Activated CD8-positive, alpha-beta memory T cell treated with anti-CD3 and anti-CD28 coated beads, Interleukin-2, amount 10 ng/mL, durations not matched to agents 7 days and 5 days (primary cell): ENCODE measurements at regions not wholly inside any gene's neighbourhood (a gene's known extent, or its start where the extent isn't known, plus 50 kb on each side); places are given as distances from the start of the nearest gene placed in this dataset.
"Not testable (repeated sequence)": the region's sequence is repeated elsewhere in the genome, so short reads cannot be mapped to it uniquely, and the experiment has no call there.

ENCODE experiments used
- ATAC-seq: fragments of 150-1000 bp; cut with Tn5 transposase; one replicate; pipeline ENCODE4 v1.10.0; 2021; ENCODE audit warnings: moderate library complexity
- CTCF ChIA-PET: fragments of 350-600 bp; sonication (Branson Sonifier 250); formaldehyde crosslinking; loops from one replicate; lab custom pipeline; 2021; ENCODE audit warnings: antibody characterized with exemption; lab: Charles Lee
- DNase-seq: peaks from one replicate; pipeline ENCODE4 v3.0.0-alpha.2; 2020
- H3K27ac Mint-ChIP-seq: one replicate; pipeline ENCODE4 v1.8.0; 2021; ENCODE audit warnings: mild to moderate bottlenecking, mixed read lengths
- H3K27me3 Mint-ChIP-seq: one replicate; pipeline ENCODE4 v1.8.0; 2021; ENCODE audit warnings: mixed read lengths
- H3K36me3 Mint-ChIP-seq: one replicate; pipeline ENCODE4 v1.8.0; 2021; ENCODE audit warnings: mild to moderate bottlenecking, mixed read lengths
- H3K4me1 Mint-ChIP-seq: one replicate; pipeline ENCODE4 v1.8.0; 2021; ENCODE audit warnings: mixed read lengths
- H3K4me3 Mint-ChIP-seq: one replicate; pipeline ENCODE4 v1.8.0; 2021; ENCODE audit warnings: mild to moderate bottlenecking, moderate library complexity, mixed read lengths
- H3K9me3 Mint-ChIP-seq: one replicate; pipeline ENCODE4 v1.8.0; 2022; ENCODE audit warnings: low read depth, mixed read lengths

- DNase-seq (no peak), ATAC-seq (no peak)
- peaks cover 3% of the 10 kb centered on the region for H3K9me3 Mint-ChIP-seq
- H3K4me1 Mint-ChIP-seq = no peaks in the 10 kb centered on the region
- H3K27me3 Mint-ChIP-seq = no peaks in the 10 kb centered on the region
- no peak overlapping the region for H3K27ac Mint-ChIP-seq
- H3K36me3 Mint-ChIP-seq = no peaks in the 10 kb centered on the region
- H3K4me3 Mint-ChIP-seq = no peak overlapping the region
- CTCF ChIA-PET = no interaction called here
Measured at GRCh38 chr11:101277036-101277435, 147.4 kb upstream of the PGR start.

- no peak overlapping the region for H3K4me3 Mint-ChIP-seq
- H3K27me3 Mint-ChIP-seq = no peaks in the 10 kb centered on the region
- no peaks in the 10 kb centered on the region for H3K4me1 Mint-ChIP-seq
- no peak for DNase-seq
- H3K9me3 Mint-ChIP-seq = peaks cover 8% of the 10 kb centered on the region
- CTCF ChIA-PET = no interaction called here
- no peaks in the 10 kb centered on the region for H3K36me3 Mint-ChIP-seq
- H3K27ac Mint-ChIP-seq = no peak overlapping the region
- ATAC-seq = no peak
Measured at GRCh38 chr11:101269990-101270660, 140.5 kb upstream of the PGR start.

- no peaks in the 10 kb centered on the region for H3K4me1 Mint-ChIP-seq
- no peaks in the 10 kb centered on the region for H3K27me3 Mint-ChIP-seq
- H3K36me3 Mint-ChIP-seq = no peaks in the 10 kb centered on the region
- no peak overlapping the region for H3K4me3 Mint-ChIP-seq
- H3K9me3 Mint-ChIP-seq = peaks cover 9% of the 10 kb centered on the region
- ATAC-seq (no peak), DNase-seq (no peak)
- H3K27ac Mint-ChIP-seq = no peak overlapping the region
- CTCF ChIA-PET = no interaction called here
Measured at GRCh38 chr11:101269390-101269789, 139.8 kb upstream of the PGR start.

DNA sequence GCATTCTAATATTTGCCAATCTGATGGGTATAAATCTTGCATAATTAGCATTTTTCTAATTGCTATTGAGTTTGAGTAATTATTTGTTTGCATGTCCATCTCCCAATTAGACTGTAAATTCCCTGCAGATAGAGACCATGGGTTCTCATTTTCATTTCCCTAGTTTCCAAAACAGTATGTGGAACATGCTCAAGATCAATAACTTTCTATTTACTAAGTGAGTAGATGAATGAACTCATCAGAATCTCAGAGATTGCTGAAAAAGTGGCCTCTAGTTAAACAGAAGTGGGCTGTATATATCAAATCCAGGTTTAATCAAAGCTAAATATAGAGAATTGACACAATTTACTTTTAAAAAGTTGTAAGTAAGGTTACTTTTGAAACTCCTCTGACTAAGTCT is 138.0 kb upstream of the PGR start:
- H3K27ac Mint-ChIP-seq = no peak overlapping the region
- no peaks in the 10 kb centered on the region for H3K27me3 Mint-ChIP-seq
- CTCF ChIA-PET = no interaction called here
- H3K36me3 Mint-ChIP-seq = no peaks in the 10 kb centered on the region
- ATAC-seq (no peak), DNase-seq (no peak)
- no peak overlapping the region for H3K4me3 Mint-ChIP-seq
- no peaks in the 10 kb centered on the region for H3K4me1 Mint-ChIP-seq
- H3K9me3 Mint-ChIP-seq = peaks cover 9% of the 10 kb centered on the region

DNA sequence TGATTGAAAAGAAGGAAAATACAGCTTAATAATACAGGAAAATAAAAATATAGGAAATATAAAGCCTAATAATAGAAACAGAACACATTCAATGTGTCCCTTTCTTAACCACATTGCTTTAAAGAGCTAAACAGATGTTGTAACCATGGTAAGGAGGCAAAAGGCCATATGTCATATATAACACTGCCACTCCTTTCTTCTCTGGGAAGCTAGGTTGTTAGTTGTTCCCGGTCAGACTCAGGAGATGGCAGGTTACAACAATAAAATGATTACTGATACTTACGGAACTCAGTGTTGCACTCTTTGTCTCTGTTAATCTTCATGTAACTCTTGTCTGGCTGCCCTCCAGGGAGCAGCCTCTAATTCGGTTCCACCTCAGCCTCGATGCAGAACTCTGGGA is 134.7 kb upstream of the PGR start:
- Mint-ChIP-seq H3K27ac (no peak overlapping the region), H3K4me1 (no peaks in the 10 kb centered on the region), H3K9me3 (peaks cover 7% of the 10 kb centered on the region), H3K27me3 (no peaks in the 10 kb centered on the region), H3K36me3 (no peaks in the 10 kb centered on the region), H3K4me3 (no peak overlapping the region)
- no peak for DNase-seq
- ATAC-seq = no peak
- CTCF ChIA-PET = no interaction called here

DNA sequence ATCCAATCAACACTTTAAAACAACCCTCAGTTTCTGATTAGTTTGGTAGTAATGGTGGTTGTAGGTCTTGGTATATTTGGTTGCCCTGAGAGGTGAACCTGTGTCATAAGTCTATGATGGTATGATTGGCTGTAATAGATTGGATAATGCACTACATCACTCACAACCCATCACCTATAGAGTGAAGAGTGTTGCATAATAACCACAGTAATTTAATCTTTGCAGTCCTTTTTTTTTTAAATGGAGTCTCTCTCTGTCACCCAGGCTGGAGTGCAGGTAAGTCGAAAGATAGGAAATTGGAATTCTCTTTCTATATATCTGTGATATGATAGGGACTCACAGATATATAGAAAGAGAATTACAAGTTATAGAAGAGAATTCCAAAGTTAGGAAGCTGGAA is 133.4 kb upstream of the PGR start:
- CTCF ChIA-PET = no interaction called here
- Mint-ChIP-seq H3K9me3 (peaks cover 5% of the 10 kb centered on the region), H3K36me3 (no peaks in the 10 kb centered on the region), H3K4me3 (no peak overlapping the region), H3K4me1 (no peaks in the 10 kb centered on the region), H3K27ac (no peak overlapping the region), H3K27me3 (no peaks in the 10 kb centered on the region)
- DNase-seq (no peak), ATAC-seq (no peak)

DNA sequence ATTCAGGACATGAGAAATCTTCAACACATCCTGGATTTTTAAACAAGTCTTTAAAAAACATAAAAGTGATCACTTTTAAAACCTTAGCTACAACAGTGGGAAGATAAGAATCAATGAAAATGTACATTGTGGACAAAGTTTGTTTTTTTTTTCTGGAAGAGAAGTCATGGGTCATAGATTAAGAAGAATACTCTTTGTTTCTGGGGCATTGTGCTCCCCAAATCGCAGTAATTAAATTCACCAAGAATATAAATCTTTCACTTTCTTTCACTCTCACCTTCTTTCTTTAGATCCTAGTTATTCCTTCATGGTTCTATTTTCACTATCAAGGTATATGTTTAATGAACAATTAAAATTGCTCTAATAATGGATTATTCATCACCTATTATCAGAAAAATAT is 132.6 kb upstream of the PGR start:
- CTCF ChIA-PET = no interaction called here
- Mint-ChIP-seq H3K4me1 (no peaks in the 10 kb centered on the region), H3K36me3 (no peaks in the 10 kb centered on the region)

GRCh38 chr11:101255036-101255435 is 125.4 kb upstream of the PGR start:
- CTCF ChIA-PET = no interaction called here
- Mint-ChIP-seq H3K27me3 (no peaks in the 10 kb centered on the region), H3K36me3 (no peaks in the 10 kb centered on the region), H3K4me3 (no peak overlapping the region), H3K4me1 (no peaks in the 10 kb centered on the region), H3K27ac (no peak overlapping the region), H3K9me3 (no peaks in the 10 kb centered on the region)
- DNase-seq (no peak), ATAC-seq (no peak)

More for the DNA sequence above, 132.6 kb upstream of the PGR start:
- Mint-ChIP-seq H3K9me3 (peaks cover 5% of the 10 kb centered on the region), H3K27ac (no peak overlapping the region), H3K27me3 (no peaks in the 10 kb centered on the region), H3K4me3 (no peak overlapping the region)
- ATAC-seq = no peak
- DNase-seq = no peak

GRCh38 chr11:101254037-101254436 is 124.4 kb upstream of the PGR start:
- ATAC-seq (no peak), DNase-seq (no peak)
- Mint-ChIP-seq H3K4me3 (no peak overlapping the region), H3K9me3 (no peaks in the 10 kb centered on the region), H3K36me3 (no peaks in the 10 kb centered on the region), H3K4me1 (no peaks in the 10 kb centered on the region), H3K27ac (no peak overlapping the region), H3K27me3 (no peaks in the 10 kb centered on the region)
- CTCF ChIA-PET = no interaction called here

- CTCF ChIA-PET, H3K27me3 Mint-ChIP-seq, H3K27ac Mint-ChIP-seq, H3K36me3 Mint-ChIP-seq, ATAC-seq, H3K4me3 Mint-ChIP-seq, H3K9me3 Mint-ChIP-seq, H3K4me1 Mint-ChIP-seq, DNase-seq: not testable (repeated sequence)
Measured at GRCh38 chr11:101245635-101246034, 116.0 kb upstream of the PGR start.

- not testable (repeated sequence) for H3K27ac Mint-ChIP-seq
Measured at GRCh38 chr11:101245081-101245480, 115.5 kb upstream of the PGR start.

GRCh38 chr11:101241160-101241795 is 111.7 kb upstream of the PGR start:
- DNase-seq (no peak), ATAC-seq (no peak)
- H3K9me3 Mint-ChIP-seq = peaks cover 3% of the 10 kb centered on the region
- H3K27ac Mint-ChIP-seq = no peak overlapping the region
- CTCF ChIA-PET = no interaction called here
- H3K27me3 Mint-ChIP-seq = no peaks in the 10 kb centered on the region
- no peaks in the 10 kb centered on the region for H3K36me3 Mint-ChIP-seq
- no peaks in the 10 kb centered on the region for H3K4me1 Mint-ChIP-seq
- no peak overlapping the region for H3K4me3 Mint-ChIP-seq

More at GRCh38 chr11:101245081-101245480, 115.5 kb upstream of the PGR start:
- DNase-seq, ATAC-seq, H3K36me3 Mint-ChIP-seq, H3K27me3 Mint-ChIP-seq, H3K9me3 Mint-ChIP-seq, CTCF ChIA-PET, H3K4me3 Mint-ChIP-seq, H3K4me1 Mint-ChIP-seq: not testable (repeated sequence)

- H3K9me3 Mint-ChIP-seq, DNase-seq, CTCF ChIA-PET, H3K27ac Mint-ChIP-seq, H3K4me3 Mint-ChIP-seq, H3K27me3 Mint-ChIP-seq, ATAC-seq, H3K36me3 Mint-ChIP-seq, H3K4me1 Mint-ChIP-seq: not testable (repeated sequence)
Measured at GRCh38 chr11:101231207-101231834, 101.7 kb upstream of the PGR start.

- no peaks in the 10 kb centered on the region for H3K27me3 Mint-ChIP-seq
- H3K27ac Mint-ChIP-seq = no peak overlapping the region
- no peak overlapping the region for H3K4me3 Mint-ChIP-seq
- DNase-seq = no peak
- H3K36me3 Mint-ChIP-seq = no peaks in the 10 kb centered on the region
- H3K4me1 Mint-ChIP-seq = no peaks in the 10 kb centered on the region
- no peak for ATAC-seq
- H3K9me3 Mint-ChIP-seq = peaks cover 23% of the 10 kb centered on the region
- CTCF ChIA-PET = no interaction called here
Measured at GRCh38 chr11:101226617-101227016, 97.0 kb upstream of the PGR start.
